Right ventricle myocardium superior (tissue), 1 donor: ENCODE measurements at regions not wholly inside any gene's neighbourhood (a gene's known extent, or its start where the extent isn't known, plus 50 kb on each side); places are given as distances from the start of the nearest gene placed in this dataset.

ENCODE experiments used
- ATAC-seq: fragments of 200-7000 bp; cut with Tn5 transposase; one replicate; pipeline ENCODE4 v1.9.1; 2020; ENCODE audit warnings: mild to moderate bottlenecking; ENCODE audit not compliant: poor library complexity
- DNase-seq: peaks from one replicate; pipeline ENCODE4 v3.0.0-alpha.2; 2020
- intact Hi-C: fragments of 100-400 bp; cut with DNase I; formaldehyde crosslinking; loops from one replicate; pipeline ENCODE4 v1.11.2; 2022
- donor health status: DM: no; HTN: yes; CAD: no; lungs with severe emphysema.

DNA sequence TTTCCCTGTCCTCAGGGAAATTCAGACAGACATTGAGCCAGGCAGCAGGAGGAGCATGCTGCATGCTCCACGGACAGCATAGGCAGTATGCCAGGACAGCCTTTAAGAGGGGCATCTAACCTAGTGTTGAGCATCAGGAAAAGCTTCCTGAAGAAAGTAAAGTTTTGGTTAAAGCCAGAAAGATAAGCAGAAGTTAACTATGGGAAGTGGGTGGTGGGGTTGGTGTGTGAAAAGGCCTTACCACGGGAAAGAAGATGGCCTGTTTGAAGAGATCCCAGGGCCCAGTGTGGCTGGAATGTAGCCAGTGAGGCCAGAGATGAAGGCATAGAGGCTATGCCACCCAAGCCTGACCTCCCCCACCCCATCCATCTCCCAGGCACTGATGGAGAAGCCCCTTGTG, 102.4 kb upstream of the PLXNA4 start:
- ATAC-seq (no peak), DNase-seq (no peak)
- intact Hi-C loops: no loop called here

DNA sequence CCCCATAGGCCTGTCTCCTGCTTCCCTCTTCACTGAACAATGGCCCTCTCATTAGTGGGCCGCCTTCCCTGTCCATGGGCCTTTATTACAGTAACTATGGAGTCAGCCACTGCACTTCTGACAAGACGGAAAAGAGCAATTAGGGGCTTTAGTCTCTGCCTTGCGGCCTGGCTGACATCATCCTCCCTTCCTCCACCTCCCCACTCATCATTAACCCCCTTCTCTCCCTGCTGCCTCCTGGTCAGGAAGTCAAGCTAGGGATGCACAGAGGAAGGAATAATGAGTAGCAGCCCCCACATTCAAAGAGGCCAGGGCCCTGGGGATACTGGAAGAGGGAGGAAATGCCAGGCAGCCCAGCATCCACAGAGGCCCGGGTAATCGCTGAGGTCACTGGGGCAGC, 101.6 kb upstream of the PLXNA4 start:
- no peak for ATAC-seq
- no peak for DNase-seq
- intact Hi-C loops: no loop called here

DNA sequence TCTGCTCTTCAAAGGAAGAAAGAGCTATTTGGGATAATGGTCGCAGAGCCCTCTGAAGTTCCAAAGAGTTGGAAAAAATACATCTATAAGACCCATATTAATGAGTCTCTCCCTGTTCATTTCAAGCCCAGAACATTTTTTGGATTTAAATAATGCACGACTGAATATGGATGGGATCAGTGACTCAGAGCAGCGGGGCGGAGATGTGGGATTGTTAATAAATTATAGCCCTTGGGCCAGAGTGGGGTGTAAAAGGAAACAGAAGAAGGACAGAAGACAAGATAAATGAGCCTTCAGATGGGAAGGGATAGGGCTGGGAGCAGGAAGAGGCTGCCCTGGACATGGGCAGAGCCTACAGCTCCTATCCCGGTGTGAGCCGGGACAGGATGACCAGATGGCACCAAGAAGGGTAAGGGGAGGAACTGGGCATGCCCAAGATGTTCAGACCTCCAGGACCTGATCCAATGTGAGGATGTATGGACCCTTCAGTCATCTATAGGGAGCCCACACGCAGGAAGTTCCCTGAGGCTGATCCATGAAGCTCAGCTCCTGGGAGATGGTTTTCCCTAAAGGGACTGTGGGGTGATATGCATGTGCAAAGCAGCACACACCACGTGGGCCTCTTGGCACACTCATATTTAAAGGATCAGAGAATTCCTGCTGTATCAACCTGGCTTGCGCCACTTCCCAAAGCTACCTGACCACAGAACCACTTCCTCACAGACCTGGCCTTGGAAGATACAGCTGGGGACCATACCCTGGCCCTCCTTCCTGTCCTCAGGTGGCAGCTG, 96.1 kb upstream of the PLXNA4 start:
- ATAC-seq (no peak), DNase-seq (no peak)
- intact Hi-C loops: no loop called here

DNA sequence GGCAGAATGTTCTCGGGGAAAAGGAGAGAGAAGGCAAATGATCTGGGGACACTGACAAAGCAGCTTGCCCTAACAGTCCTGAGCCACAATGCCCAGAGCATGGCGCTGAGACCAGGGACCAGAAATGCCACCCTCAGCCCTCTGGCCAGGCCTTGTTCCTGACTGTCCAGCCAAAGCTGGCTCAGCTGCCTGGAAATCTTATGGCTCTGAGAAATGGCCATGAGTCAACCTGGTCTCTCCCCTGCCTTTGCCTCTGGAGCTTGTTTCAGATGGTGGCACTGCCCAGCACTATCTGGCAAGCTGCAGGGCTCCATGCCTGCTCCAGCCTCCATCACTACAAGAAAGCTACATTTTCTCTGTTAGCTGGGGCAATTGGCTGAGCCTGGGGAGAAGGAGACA, 90.5 kb upstream of the PLXNA4 start:
- DNase-seq (no peak), ATAC-seq (no peak)
- intact Hi-C loops: no loop called here

DNA sequence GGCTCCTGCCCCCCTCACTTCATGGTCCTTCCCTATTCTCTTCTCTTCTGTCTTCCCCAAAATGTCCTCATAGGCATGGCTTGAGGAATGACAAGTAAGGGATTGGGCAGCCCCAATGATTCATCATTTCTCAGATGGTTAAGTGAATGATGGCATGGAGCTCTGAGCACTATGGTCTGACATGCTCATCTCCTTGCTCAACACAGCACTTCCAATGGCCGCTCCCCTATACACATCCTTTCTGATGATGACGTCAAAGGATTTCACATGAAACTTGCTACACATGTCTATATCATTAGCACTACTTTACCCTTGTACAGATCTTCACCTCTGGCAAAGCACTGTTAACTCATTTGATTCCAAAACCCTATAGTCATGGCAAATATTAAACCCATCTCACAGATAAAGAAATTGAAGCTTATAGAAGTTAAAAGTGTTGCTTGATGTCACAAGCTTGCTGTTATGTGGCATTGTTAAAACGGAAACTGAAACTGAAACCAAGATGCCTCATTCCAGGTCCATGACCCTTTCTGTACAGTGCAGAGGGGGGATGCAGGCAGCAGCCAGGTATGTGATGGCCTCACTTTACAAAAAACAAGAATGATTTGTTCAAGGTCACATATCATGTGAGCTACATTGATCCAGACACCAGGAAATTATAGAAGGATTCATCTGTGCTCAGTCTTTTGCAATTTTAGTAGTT, 90.0 kb upstream of the PLXNA4 start:
- intact Hi-C loops: no loop called here
- no peak for ATAC-seq
- no peak for DNase-seq

DNA sequence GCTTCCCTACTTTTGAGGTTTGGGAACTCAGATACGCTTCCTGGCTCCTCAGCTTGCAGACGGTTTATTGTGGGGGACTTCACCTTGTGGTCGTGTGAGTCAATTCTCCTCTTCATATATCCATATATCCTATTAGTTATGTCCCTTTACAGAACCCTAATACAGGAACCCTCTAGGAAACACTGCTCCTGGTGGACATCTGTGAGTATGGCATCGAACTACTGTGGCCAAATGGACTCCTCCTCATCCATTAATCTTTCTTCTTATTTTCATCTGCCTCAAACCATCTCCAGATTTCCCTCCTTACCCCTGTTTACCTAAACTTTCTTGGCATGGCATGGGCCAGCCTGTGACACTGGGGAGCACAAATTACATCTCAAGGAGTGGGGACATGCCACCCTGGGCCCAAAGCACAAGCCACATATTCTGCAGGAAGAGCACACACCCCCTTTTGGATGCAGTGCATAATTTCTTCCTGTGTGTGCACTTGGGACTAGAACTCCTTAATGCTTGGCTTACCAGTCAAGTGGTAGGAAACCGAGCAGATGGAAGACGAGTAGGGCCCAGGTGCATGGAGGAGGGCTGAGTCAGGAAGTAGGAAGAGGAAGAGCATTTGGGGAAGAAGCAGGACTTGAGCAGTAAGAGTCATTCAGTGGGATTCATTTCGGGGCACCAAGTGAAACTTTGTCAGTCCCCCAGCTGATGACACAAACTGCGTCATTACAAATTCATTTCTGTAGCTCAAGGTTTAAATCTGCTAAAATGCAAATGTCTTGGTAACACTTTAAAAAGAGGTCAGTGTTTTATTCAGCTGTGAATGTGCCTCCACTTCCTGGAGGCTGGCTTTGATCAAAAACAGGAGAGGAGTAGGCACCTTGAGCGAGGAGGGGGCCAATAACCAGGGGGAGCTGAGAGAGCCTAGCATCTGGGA, 80.8 kb upstream of the PLXNA4 start:
- intact Hi-C loops: no loop called here
- ATAC-seq: no peak
- no peak for DNase-seq

DNA sequence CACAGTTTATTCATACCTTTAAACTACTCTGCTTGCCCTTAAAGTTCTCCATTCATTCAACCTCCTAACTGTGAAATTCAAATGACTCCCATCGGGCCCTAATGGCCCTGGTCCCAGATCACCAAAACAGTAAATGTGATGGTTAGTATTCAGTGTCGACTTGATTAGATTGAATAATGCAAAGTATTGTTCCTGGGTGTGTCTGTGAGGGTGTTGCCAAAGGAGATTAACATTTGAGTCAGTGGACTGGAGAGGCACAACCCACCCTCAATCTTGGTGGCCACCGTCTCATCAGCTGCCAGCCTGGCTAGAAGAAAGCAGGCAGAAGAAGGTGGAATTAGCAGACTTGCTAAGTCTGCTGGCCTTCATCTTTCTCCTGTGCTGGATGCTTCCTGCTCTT, 80.1 kb upstream of the PLXNA4 start:
- intact Hi-C loops: no loop called here
- ATAC-seq: no peak

DNA sequence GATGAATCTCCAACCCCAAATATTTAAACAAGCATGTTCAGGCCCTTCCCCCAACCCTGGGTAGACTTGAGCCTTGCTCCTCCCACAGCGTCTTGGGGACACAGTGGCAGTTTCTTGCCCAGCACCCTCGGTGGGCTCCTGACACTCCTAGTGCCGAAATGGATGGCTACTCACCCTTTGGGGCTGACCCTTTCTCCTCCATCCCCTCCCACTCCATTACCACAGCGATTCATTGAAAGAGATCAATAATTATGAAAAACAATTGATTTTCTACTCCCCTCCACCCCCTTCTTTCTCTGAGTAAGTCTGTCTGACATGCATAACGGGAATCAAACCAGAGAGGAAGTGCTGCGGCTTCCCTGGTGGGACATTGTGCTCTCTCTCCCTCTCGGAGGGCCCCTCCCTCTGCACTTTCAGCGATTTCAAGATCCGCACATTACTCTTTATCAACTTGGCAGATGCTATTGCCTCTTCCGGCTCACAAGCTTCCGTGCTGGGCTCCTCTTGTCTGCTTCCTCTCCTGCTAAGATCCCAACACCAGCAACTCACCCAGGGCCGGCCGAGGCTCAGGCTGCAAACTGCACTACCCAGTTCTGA, 79.0 kb upstream of the PLXNA4 start:
- ATAC-seq: peak; percentile 84
- intact Hi-C loops: no loop called here
- peak; percentile 62 for DNase-seq

More for the DNA sequence above, 80.1 kb upstream of the PLXNA4 start:
- DNase-seq: no peak

DNA sequence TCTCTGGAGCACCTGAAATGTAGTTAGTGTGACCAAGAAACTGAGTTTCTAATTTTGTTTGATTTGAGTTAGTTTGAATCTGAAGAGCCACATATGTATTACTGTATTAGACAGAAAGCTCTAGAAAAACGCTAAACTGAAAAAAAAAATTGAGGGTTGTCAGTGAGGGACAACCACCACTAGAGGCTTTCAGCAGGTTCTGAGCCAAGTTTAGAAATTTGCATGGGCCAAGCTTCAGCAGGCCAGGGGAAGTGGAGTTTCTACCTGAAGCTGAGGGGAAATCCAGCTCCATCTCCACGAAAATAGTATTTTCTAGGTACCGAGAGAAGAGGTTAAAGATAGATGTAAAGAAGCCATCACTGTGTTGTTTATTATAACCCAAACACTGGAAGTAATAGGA, 77.9 kb upstream of the PLXNA4 start:
- intact Hi-C loops: no loop called here
- ATAC-seq (no peak), DNase-seq (no peak)

DNA sequence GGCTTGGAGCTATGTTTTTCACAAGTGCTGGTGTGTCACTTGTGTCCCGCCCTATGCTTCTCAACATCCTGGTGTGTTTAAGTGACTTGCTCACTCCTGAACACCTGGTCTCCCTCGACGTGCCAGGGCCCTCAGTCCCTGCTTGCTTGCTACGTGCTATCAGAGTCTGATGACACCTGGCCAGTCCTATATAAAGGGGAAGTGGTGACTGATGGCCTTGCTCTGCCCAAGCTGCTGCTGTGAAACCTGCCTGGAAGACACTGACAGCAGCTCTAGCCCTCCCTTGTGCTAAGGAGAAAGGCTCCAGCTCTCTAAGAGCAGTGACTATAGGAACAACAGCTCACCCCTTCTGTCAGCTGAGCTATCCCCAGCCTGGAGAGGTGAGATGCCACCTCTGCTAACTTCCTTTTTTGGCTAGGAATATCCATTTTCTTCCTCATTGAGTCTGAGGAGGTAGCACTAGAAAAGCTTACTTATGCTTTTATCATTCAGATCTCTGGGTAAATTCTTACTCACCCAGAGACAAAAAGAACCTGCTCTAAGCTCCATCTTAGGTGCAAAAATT, 77.2 kb upstream of the PLXNA4 start:
- ATAC-seq (no peak), DNase-seq (no peak)
- intact Hi-C loops: no loop called here

DNA sequence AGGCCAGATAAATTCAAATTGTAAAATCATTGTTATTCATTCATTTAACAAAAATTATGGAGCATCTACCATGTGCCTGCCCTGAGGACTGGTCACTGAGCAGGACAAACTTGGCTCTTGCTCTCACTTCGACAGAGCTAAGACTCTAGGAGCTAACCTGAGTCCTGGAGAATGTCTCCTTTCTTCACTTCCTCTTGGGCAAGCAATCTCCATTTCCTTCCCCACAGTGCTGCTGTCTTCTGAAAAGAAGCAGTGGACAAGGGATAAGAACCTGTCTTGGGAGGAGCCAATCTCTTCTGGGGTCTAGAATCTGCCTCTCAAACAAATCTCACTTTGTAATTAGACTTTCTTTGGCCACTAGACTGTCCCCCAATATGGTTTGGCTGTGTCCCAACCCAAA, 76.2 kb upstream of the PLXNA4 start:
- DNase-seq (no peak), ATAC-seq (no peak)
- intact Hi-C loops: no loop called here

DNA sequence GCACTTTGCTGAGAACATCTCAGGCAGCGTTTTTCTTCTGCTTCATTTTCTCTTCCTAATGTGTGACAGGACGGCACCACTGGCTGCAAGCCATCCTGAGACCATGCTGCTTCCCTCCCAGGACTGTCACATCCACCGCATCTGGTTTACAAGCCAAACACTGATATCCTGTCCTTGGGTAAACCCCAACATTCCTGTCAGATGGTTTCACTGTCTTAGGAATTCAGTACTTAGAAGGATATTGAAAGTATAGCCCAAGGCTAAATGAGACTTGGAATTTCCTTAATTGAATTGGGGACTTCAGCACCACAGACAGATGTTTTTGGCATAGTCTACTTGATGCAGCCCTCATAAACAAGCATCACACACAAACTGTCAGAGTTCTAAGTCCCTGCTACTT, 74.2 kb upstream of the PLXNA4 start:
- intact Hi-C loops: no loop called here
- ATAC-seq (no peak), DNase-seq (no peak)

DNA sequence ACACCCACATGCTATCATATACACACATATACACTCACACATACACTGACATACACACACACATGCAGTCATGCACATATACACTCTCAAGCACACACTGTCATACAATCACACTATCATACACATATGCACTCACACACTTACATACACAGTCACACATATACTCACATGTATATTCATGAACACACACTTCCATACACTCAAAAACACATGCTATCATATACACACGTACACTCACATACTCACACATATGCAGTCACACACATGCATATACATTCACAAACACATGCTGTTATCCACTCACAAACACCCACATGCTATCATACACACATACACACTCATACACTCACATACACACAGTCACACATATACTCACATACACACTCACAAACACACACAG, 71.0 kb upstream of the PLXNA4 start:
- no peak for ATAC-seq
- intact Hi-C loops: no loop called here
- DNase-seq: no peak

DNA sequence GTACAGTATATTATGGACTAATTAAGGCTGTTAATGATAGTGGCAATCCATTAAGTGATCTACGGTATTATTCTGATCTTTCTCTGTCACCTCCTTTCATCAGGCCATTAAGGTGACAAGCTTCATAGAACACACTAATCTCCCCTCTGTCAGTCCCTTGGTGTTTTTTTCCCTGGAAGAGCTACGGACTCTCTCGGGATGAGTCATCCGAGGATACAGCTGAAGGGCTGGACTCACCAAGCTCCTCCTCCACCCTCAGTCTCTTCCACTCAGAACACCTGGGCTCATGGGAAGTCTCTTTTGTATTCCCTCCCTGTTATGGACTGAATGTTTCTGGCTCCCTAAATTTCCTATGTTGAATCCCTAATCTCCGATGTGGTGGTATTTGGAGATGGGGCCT, 69.8 kb upstream of the PLXNA4 start:
- DNase-seq (no peak), ATAC-seq (no peak)
- intact Hi-C loops: no loop called here

DNA sequence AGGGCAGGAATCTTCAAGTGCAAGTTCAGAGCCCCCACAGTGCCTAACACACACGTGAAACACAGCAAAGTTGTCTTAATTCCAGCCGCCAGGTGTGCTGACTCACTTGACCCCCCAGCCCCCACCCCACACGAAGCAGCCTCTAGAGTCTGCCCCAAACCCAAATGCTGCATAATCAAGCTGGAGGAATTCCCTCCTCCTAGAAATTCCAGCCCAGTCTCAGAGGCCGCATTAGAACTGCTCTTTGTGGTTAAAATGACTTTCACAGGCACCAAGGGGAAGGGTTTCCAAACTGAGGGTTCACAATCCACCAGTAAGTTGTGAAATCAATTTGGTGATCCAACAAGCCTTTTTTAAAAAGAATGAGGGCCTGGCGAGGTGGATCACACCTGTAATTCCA, 67.0 kb upstream of the PLXNA4 start:
- no peak for DNase-seq
- ATAC-seq: no peak
- intact Hi-C loops: no loop called here

DNA sequence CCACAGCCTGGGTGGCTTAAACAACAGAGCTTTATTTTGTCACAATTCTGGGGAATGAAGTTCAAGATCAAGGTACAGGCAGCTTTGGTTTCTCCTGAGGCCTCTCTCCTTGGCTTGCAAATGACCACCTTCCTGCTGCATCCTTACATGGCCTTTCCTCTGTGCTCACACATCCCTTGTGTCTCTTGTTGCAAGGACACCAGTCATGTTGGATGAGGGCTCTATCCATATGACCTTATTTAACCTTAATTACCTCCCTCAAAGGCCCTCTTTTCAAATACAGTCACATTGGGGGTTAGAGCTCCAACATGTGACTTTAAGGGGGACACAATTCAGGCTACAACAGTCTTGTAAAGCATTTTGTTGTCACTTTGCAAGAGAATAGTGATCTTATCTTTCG, 65.0 kb upstream of the PLXNA4 start:
- ATAC-seq: no peak
- intact Hi-C loops: no loop called here
- no peak for DNase-seq

DNA sequence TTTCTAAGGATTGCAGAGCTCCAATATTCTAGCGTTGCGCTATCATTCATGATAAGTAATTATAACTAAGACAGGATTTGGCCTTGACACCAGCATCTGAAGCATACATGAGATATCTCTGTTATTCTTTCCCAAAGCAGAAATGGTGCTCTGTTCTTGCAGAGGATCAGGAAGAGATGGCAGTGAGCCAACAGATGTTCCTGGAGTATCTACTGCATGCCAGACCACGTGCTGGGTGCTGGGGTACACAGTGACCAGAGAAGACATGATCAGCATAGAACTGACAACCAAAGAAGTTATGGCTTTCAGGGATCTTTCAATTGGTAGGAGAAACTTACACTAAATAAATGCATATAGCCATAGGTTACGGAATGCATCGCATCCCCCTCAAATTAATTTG, 63.7 kb upstream of the PLXNA4 start:
- ATAC-seq (no peak), DNase-seq (no peak)
- intact Hi-C loops: no loop called here

DNA sequence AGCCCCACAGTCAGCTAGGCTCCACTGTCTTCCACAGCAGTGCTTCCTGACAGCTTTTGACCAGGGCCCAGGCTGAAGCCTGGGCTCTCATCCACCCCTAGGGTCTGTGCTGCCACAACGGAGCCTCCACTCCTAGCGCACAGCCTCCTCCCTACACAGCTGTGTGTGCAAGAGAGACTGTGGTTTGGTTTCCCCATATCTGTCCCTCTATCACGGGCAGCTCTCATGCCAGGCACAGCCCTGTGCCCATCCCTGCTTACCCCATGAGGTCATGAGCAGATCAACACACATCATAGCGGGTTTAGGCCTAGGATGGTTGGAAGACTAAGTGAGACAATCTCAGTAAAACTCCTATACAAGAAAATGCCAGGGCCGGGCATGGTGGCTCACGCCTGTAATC, 61.7 kb upstream of the PLXNA4 start:
- no peak for DNase-seq
- intact Hi-C loops: no loop called here
- no peak for ATAC-seq

DNA sequence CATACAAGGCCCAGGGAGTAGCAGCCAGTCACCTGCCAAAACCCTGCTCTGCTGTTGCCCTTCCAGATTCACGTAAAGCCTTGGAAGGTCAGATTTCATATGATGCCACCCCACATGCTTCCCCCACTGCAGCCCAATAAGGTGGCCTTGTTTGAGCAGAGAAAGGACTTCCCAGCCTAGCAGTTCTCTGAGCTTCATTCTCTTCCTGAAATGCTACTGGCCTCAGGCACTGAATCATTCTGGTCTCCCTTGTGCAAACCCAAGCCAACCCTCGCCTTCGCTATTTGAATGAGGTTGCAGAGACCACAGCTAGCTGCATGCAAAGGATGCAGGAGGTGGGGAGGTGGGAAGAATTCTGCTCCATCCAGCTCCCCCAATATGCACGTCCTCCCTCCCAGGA, 60.3 kb upstream of the PLXNA4 start:
- no peak for ATAC-seq
- intact Hi-C loops: no loop called here

More for the DNA sequence above, 60.3 kb upstream of the PLXNA4 start:
- DNase-seq: no peak
